B cell (primary cell): ENCODE measurements at regions not wholly inside any gene's neighbourhood (a gene's known extent, or its start where the extent isn't known, plus 50 kb on each side); places are given as distances from the start of the nearest gene placed in this dataset.

Experiments used
- ATAC-seq: fragments of 200-7000 bp; cut with Tn5 transposase; one replicate; pipeline ENCODE4 v1.10.0; 2021; ENCODE audit warnings: low read depth, mild to moderate bottlenecking, moderate number of reproducible peaks, moderate library complexity
- CTCF ChIA-PET: fragments of 350-600 bp; sonication (Branson Sonifier 250); formaldehyde crosslinking; loops from one replicate; lab custom pipeline; 2021; ENCODE audit warnings: antibody characterized with exemption, inconsistent platforms; lab: Charles Lee
- POLR2A ChIA-PET: fragments of 350-600 bp; sonication (Branson Sonifier 250); formaldehyde crosslinking; loops from one replicate; lab custom pipeline; 2021; ENCODE audit warnings: antibody characterized with exemption; lab: Charles Lee
- DNase-seq: peaks from one replicate; pipeline ENCODE4 v3.0.0; 2013
- H2AFZ ChIP-seq: 2 replicates; pipeline ENCODE4 v1.6.1; 2012; ENCODE audit warnings: mild to moderate bottlenecking, low read depth, low read length; ENCODE audit not compliant: insufficient read depth, poor library complexity, severe bottlenecking
- H3K27ac ChIP-seq, 2 donors: 1 replicate in 1 of 2; 2 replicates in 1 of 2; pipeline ENCODE4 v1.5.1; 2012 to 2013; ENCODE audit warnings: low read length in 2 of 2, mild to moderate bottlenecking in 2 of 2, moderate library complexity in 1 of 2
- H3K27me3 ChIP-seq, 4 experiments: fragments of 200-600 bp in 1 of 4; sonication (generic) in 1 of 4; replicated peaks in 1 of 4; 1 replicate in 2 of 4; 2 replicates in 2 of 4; pipeline versions ENCODE4 v1.6.1 to v1.7.0; 2013 to 2016; ENCODE audit warnings: low read length in 3 of 4, mild to moderate bottlenecking in 2 of 4, mixed read lengths in 1 of 4, moderate library complexity in 1 of 4; ENCODE audit not compliant: insufficient read depth in 4 of 4, control insufficient read depth in 3 of 4; ENCODE audit errors: control extremely low read depth in 1 of 4
- H3K36me3 ChIP-seq, 2 experiments: replicated peaks in 1 of 2; 1 replicate in 1 of 2; 2 replicates in 1 of 2; pipeline versions ENCODE4 v1.6.1 to v1.7.1; 2013; ENCODE audit warnings: low read length in 1 of 2; ENCODE audit not compliant: insufficient read depth in 2 of 2, control insufficient read depth in 1 of 2; ENCODE audit errors: control extremely low read depth in 1 of 2, extremely low read depth in 1 of 2
- H3K4me1 ChIP-seq, 2 donors: fragments of 200-600 bp in 1 of 2; sonication (generic) in 1 of 2; 1 replicate in 1 of 2; 2 replicates in 1 of 2; pipeline versions ENCODE4 v1.5.1 to v1.6.1; 2013 to 2017; ENCODE audit warnings: low read length in 2 of 2; ENCODE audit not compliant: control insufficient read depth in 2 of 2, insufficient read depth in 2 of 2
- H3K4me2 ChIP-seq: replicated peaks from 2 replicates; pipeline ENCODE3; 2012; ENCODE audit warnings: mild to moderate bottlenecking, low read depth, low read length; ENCODE audit not compliant: poor library complexity, severe bottlenecking
- H3K4me3 ChIP-seq, 5 experiments: fragments of 200-600 bp in 1 of 5; sonication (generic) in 1 of 5; 1 replicate in 3 of 5; 2 replicates in 2 of 5; pipeline versions ENCODE4 v1.5.1 to v1.7.0; 2011 to 2016; ENCODE audit warnings: low read length in 4 of 5, mild to moderate bottlenecking in 4 of 5, low read depth in 2 of 5, control low read depth in 1 of 5, moderate library complexity in 1 of 5; ENCODE audit not compliant: insufficient read depth in 1 of 5; ENCODE audit errors: control extremely low read depth in 1 of 5, extremely low read depth in 1 of 5
- H3K79me2 ChIP-seq: fragments of 200-600 bp; sonication (generic); one replicate; pipeline ENCODE4 v1.6.0; 2016; ENCODE audit warnings: low read length; ENCODE audit not compliant: control insufficient read depth, insufficient read depth
- H3K9ac ChIP-seq: fragments of 200-600 bp; sonication (generic); 2 replicates; pipeline ENCODE4 v1.6.1; 2017; ENCODE audit warnings: mild to moderate bottlenecking, low read length, moderate library complexity
- H3K9me3 ChIP-seq, 3 donors: one replicate each; pipeline versions ENCODE4 v1.6.1 to v1.7.1; 2013; ENCODE audit warnings: low read length in 2 of 3; ENCODE audit not compliant: control insufficient read depth in 2 of 3, insufficient read depth in 1 of 3; ENCODE audit errors: control extremely low read depth in 1 of 3
- H4K20me1 ChIP-seq: 2 replicates; pipeline ENCODE4 v1.6.0; 2012; ENCODE audit warnings: mild to moderate bottlenecking, low read length; ENCODE audit not compliant: insufficient read depth, control insufficient read depth, poor library complexity, severe bottlenecking
- H3K27ac Mint-ChIP-seq: one replicate; pipeline ENCODE4 v1.8.0; 2021; ENCODE audit warnings: mixed read lengths
- H3K27me3 Mint-ChIP-seq: one replicate; pipeline ENCODE4 v1.8.0; 2021; ENCODE audit warnings: mixed read lengths
- H3K4me1 Mint-ChIP-seq: one replicate; pipeline ENCODE4 v1.8.0; 2021; ENCODE audit warnings: mixed read lengths
- H3K4me3 Mint-ChIP-seq: one replicate; pipeline ENCODE4 v1.8.0; 2021; ENCODE audit warnings: mixed read lengths
- H3K9me3 Mint-ChIP-seq: one replicate; pipeline ENCODE4 v1.8.0; 2022; ENCODE audit warnings: mixed read lengths; ENCODE audit not compliant: insufficient read depth
- EZH2 ChIP-seq: IDR thresholded peaks from 2 replicates; pipeline ENCODE4 v1.6.1; 2012; ENCODE audit warnings: borderline replicate concordance, low read depth, mild to moderate bottlenecking, moderate library complexity, low read length; ENCODE audit not compliant: insufficient read depth, poor library complexity, severe bottlenecking
- WGBS: methylation state at CpG from one replicate; pipeline ENCODE4 v1.1.5; 2013; ENCODE audit warnings: missing lambda C conversion rate; ENCODE audit not compliant: insufficient coverage; 5-methylcytosine and 5-hydroxymethylcytosine counted together
- intact Hi-C: fragments of 100-400 bp; cut with micrococcal nuclease; formaldehyde crosslinking; loops from one replicate; pipeline ENCODE4 v1.10.0; 2022
- TF ChIP-seq, protein P1 (sequence below): fragments of 200-600 bp; IDR thresholded peaks from one replicate; pipeline ENCODE4 v1.8.0; 2022; ENCODE audit warnings: antibody characterized with exemption, mild to moderate bottlenecking

DNA sequence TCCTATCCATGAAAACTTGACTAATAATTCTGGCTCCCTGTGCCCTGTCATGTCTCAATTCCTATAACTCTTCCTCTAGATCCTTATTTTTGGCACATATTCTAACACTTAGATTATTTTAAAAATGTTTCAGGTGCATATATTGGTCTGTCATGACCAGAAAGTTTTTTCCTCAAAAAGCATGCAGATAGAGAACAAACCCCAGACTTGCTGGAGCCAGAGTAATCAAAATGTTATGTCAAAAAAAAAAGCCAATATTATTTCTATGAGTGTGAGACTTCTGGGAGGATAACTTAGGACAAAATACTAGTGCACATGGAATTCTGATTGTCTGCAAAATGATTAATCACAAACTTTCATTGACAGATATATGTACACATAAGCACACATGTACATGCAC is 135.1 kb upstream of the MROH9 start:
- Histone ChIP-seq H3K9ac (no peak overlapping the region), H3K79me2 (no peaks in the 10 kb centered on the region), H3K4me2 (no peak overlapping the region), H3K27me3 (no peaks in the 10 kb centered on the region), H3K27ac (no peak overlapping the region), H3K36me3 (no peaks in the 10 kb centered on the region), H3K4me1 (no peaks in the 10 kb centered on the region), H2AFZ (no peak overlapping the region), H3K4me3 (no peak overlapping the region), H3K9me3 (no peaks in the 10 kb centered on the region), H4K20me1 (no peaks in the 10 kb centered on the region)
- no peak overlapping the region for H3K27ac Mint-ChIP-seq
- no peak for ATAC-seq
- no peak for DNase-seq
- no peaks in the 10 kb centered on the region for H3K9me3 Mint-ChIP-seq
- POLR2A ChIA-PET, result no interaction called here
- H3K27me3 Mint-ChIP-seq, result peaks cover 3% of the 10 kb centered on the region
- CTCF ChIA-PET, result no interaction called here
- no peaks in the 10 kb centered on the region for H3K4me1 Mint-ChIP-seq
- intact Hi-C loops, result no loop called here
- TF ChIP-seq, protein P1, sequence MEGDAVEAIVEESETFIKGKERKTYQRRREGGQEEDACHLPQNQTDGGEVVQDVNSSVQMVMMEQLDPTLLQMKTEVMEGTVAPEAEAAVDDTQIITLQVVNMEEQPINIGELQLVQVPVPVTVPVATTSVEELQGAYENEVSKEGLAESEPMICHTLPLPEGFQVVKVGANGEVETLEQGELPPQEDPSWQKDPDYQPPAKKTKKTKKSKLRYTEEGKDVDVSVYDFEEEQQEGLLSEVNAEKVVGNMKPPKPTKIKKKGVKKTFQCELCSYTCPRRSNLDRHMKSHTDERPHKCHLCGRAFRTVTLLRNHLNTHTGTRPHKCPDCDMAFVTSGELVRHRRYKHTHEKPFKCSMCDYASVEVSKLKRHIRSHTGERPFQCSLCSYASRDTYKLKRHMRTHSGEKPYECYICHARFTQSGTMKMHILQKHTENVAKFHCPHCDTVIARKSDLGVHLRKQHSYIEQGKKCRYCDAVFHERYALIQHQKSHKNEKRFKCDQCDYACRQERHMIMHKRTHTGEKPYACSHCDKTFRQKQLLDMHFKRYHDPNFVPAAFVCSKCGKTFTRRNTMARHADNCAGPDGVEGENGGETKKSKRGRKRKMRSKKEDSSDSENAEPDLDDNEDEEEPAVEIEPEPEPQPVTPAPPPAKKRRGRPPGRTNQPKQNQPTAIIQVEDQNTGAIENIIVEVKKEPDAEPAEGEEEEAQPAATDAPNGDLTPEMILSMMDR, result no peak
- TF ChIP-seq EZH2, result no peak
- H3K4me3 Mint-ChIP-seq, result no peak overlapping the region

- Histone ChIP-seq H3K4me2 (no peak overlapping the region), H3K27ac (no peak overlapping the region), H3K9me3 (no peaks in the 10 kb centered on the region), H3K4me1 (no peaks in the 10 kb centered on the region), H4K20me1 (no peaks in the 10 kb centered on the region), H2AFZ (no peak overlapping the region), H3K79me2 (no peaks in the 10 kb centered on the region), H3K4me3 (no peak overlapping the region), H3K9ac (no peak overlapping the region), H3K27me3 (no peaks in the 10 kb centered on the region), H3K36me3 (no peaks in the 10 kb centered on the region)
- WGBS, result 100% methylated on average over 1 of the region's 6 CpGs
- DNase-seq, result no peak
- TF ChIP-seq, protein P1, result no peak
- TF ChIP-seq EZH2, result no peak
- no peaks in the 10 kb centered on the region for H3K9me3 Mint-ChIP-seq
- intact Hi-C loops, result no loop called here
- peaks cover 3% of the 10 kb centered on the region for H3K27me3 Mint-ChIP-seq
- ChIA-PET CTCF (no interaction called here), POLR2A (no interaction called here)
- no peaks in the 10 kb centered on the region for H3K4me1 Mint-ChIP-seq
- no peak overlapping the region for H3K27ac Mint-ChIP-seq
- no peak overlapping the region for H3K4me3 Mint-ChIP-seq
- no peak for ATAC-seq
Measured at GRCh38 chr1:170800812-170801211, 134.5 kb upstream of the MROH9 start.
